Esophagus (tissue), 2 donors: ENCODE measurements at regions not wholly inside any gene's neighbourhood (a gene's known extent, or its start where the extent isn't known, plus 50 kb on each side); places are given as distances from the start of the nearest gene placed in this dataset.
"Not testable (repeated sequence)": the region's sequence is repeated elsewhere in the genome, so short reads cannot be mapped to it uniquely, and the experiment has no call there.

Experiments
- H3K27ac ChIP-seq, 2 donors: one replicate each; pipeline ENCODE4 v1.5.1; 2013; ENCODE audit warnings: low read depth in 2 of 2, mild to moderate bottlenecking in 2 of 2, inconsistent platforms in 1 of 2, low read length in 1 of 2, moderate library complexity in 1 of 2
- H3K27me3 ChIP-seq, 2 donors: one replicate each; pipeline ENCODE4 v1.6.1; 2013; ENCODE audit warnings: low read length in 2 of 2, control low read depth in 1 of 2, mild to moderate bottlenecking in 1 of 2; ENCODE audit not compliant: insufficient read depth in 2 of 2, control insufficient read depth in 1 of 2
- H3K36me3 ChIP-seq, 2 donors: one replicate each; pipeline ENCODE4 v1.6.1; 2013; ENCODE audit warnings: low read length in 1 of 2; ENCODE audit not compliant: control insufficient read depth in 2 of 2, insufficient read depth in 2 of 2
- H3K4me1 ChIP-seq, 2 donors: one replicate each; pipeline ENCODE4 v1.6.1; 2013; ENCODE audit warnings: low read length in 1 of 2; ENCODE audit not compliant: control insufficient read depth in 2 of 2, insufficient read depth in 2 of 2
- H3K4me3 ChIP-seq, 2 donors: one replicate each; pipeline ENCODE4 v1.5.1; 2013; ENCODE audit warnings: low read length in 2 of 2, mild to moderate bottlenecking in 2 of 2, low read depth in 1 of 2, moderate library complexity in 1 of 2
- H3K9me3 ChIP-seq, 2 donors: one replicate each; pipeline ENCODE4 v1.6.1; 2013; ENCODE audit warnings: mild to moderate bottlenecking in 2 of 2, low read depth in 1 of 2, low read length in 1 of 2, moderate library complexity in 1 of 2; ENCODE audit not compliant: control insufficient read depth in 2 of 2, insufficient read depth in 1 of 2
- WGBS, 2 donors: extraction: QIAGEN DNeasy Blood & Tissue Kit; methylation state at CpG; one replicate each; pipeline ENCODE4 v1.1.7; 2013; 5-methylcytosine and 5-hydroxymethylcytosine counted together
- donor health status: healthy with polysubstance abuse.
- donor health status: Bipolar disorder and iron deficiency.

DNA sequence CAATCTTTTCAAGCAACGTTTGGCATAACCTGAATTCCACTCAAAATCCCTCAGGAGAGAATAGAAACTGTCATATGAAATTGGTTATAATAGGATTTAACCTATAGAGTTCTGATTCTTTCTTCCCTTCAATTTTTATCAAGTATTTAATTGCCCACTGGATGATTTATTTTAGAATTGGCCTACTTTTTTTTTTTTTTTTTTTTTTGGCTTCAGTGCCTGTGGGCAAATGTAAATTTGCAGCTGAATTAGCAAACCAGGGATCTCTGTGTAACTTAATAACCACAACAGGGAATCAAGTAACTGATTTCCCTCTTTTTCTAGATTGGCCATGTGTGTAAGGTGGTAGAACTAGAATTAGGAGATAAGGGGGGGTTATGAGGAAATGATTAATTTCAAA, 157.0 kb downstream of the SOX4 start:
- H3K4me1 ChIP-seq, result no peaks in the 10 kb centered on the region
- 66 to 83% methylated on average over 1 of the region's 1 CpG for WGBS, 2 donors
- H3K4me3 ChIP-seq, result no peak overlapping the region
- H3K36me3 ChIP-seq, result no peaks in the 10 kb centered on the region
- no peak overlapping the region for H3K27ac ChIP-seq
- no peaks in the 10 kb centered on the region for H3K9me3 ChIP-seq
- no peaks in the 10 kb centered on the region for H3K27me3 ChIP-seq

DNA sequence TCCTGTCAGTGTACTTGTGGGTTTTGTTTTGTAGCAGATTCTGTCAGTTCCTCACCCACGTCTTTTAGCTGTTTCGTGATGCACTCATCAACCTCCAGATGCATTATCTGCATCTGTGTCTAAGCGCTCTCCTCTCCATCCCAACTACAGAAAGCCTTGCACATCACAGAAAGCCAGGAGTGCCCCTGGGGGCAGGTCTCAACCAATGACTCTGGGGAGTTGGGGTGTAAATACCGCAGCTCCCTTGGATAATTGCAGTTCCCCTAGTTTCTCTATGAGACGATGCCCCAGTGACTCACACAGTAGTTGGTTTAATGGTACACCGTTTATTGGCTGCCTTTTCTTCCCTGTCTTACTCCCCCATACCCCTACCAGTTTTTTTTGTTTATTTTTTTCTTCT, 158.1 kb downstream of the SOX4 start:
- Histone ChIP-seq H3K4me3 (no peak overlapping the region), H3K27ac (no peak overlapping the region), H3K36me3 (no peaks in the 10 kb centered on the region), H3K27me3 (no peaks in the 10 kb centered on the region), H3K4me1 (no peaks in the 10 kb centered on the region), H3K9me3 (no peaks in the 10 kb centered on the region)
- WGBS, 2 donors, result 77 to 85% methylated on average over 6 of the region's 6 CpGs

DNA sequence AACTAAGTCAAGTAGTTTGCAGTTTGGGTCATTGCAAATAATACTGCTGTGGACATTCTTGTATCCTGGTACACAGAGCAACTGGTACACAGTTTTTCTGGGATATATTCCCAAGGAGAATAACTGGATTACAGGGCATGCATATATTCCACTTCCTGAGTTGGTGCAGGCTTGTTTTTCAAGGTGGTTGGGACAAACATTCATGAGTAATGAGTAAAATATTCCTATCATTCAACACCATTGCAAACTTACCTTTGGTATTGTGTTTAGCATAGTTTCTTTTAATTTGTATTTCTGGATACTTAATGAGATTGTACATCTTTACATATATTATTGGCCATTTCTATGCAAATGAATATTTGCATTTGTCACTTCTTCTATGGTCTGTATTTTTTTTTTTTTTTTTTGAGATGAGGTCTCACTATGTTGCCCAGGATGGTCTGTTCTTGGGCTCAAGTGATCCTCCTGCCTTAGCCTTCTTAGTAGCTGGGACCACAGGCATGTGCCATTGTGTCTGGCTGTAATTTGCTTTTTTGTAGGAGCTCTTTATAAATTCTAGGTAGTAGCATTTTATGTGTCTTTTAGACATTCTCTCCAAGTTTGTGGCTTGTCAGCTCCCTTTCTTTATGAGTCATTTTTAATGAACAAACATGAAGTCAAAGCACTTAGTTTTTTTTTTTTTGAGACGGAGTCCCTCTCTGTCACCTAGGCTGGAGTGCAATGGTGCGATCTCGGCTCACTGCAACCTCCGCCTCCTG, 158.7 kb downstream of the SOX4 start:
- Histone ChIP-seq H3K4me3 (no peak overlapping the region), H3K9me3 (no peaks in the 10 kb centered on the region), H3K27me3 (no peaks in the 10 kb centered on the region), H3K4me1 (no peaks in the 10 kb centered on the region), H3K36me3 (no peaks in the 10 kb centered on the region), H3K27ac (no peak overlapping the region)
- 83 to 88% methylated on average over 4 of the region's 4 CpGs for WGBS, 2 donors

DNA sequence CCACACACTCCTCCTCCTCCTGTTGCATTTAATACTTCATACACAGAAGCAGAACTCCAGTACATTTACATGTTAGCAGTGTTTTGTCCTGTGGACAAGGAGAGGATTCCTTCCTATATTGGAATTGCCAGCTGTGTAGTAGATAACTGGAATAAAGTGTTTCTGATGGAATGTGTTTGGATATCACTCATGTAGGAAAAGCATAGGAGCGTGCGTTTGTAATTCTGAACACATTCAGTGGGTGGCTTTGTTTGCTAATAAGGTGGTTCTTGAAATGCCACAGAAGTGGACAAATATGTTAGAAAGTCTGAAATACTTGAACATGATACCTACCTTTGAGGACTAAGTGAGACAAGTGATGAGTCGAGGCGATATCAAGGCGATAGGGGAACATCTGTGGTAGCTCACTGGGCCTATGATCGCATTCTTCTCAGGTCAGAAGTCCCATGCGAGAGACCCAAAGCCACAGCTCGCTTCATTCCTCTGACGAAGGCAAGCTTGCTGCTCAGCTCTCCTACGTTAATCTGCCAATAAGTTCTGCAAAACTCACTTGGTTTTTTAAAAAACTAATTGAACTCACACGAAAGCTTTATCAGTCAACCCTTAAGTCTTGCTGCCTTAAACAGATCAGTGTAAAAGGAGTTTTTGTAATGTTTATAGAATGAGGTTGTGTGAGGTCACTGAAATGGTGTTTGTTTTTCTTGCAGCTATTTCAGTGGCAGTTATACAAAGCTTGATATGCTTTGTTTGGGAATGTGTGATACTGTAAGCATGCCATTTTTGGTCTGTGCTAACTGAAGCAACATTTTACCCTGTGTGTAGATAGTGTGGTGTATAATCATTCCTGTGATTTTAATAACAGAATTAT, 159.9 kb downstream of the SOX4 start:
- no peak overlapping the region for H3K27ac ChIP-seq

DNA sequence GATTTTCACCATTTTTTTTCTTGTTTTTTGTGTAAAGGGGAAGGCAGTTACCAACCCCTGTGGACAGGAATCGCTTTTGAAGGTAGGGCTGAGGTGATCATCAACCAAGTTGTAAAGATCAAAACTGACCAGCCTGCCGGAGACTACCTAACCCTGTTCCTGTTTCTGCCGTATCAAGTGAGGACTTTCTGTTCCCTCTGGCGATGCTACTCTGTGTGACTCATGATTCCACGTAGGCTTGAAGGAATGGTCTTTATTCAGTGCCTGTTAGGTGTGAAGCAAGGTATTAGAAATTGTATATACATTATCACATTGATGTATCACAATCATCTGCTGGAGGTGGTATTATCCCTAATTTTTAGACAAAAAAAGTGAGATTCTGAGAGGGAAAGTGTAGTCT, 161.3 kb downstream of the SOX4 start:
- 51 to 64% methylated on average over 5 of the region's 5 CpGs for WGBS, 2 donors
- no peak overlapping the region for H3K27ac ChIP-seq
- H3K9me3 ChIP-seq, result no peaks in the 10 kb centered on the region
- no peak overlapping the region for H3K4me3 ChIP-seq
- no peaks in the 10 kb centered on the region for H3K36me3 ChIP-seq
- H3K27me3 ChIP-seq, result no peaks in the 10 kb centered on the region
- H3K4me1 ChIP-seq, result no peaks in the 10 kb centered on the region

More for the DNA sequence above, 159.9 kb downstream of the SOX4 start:
- H3K4me1 ChIP-seq, result no peaks in the 10 kb centered on the region
- H3K27me3 ChIP-seq, result no peaks in the 10 kb centered on the region
- H3K9me3 ChIP-seq, result no peaks in the 10 kb centered on the region
- no peaks in the 10 kb centered on the region for H3K36me3 ChIP-seq
- WGBS, 2 donors, result 59 to 66% methylated on average over 11 of the region's 11 CpGs
- H3K4me3 ChIP-seq, result no peak overlapping the region

DNA sequence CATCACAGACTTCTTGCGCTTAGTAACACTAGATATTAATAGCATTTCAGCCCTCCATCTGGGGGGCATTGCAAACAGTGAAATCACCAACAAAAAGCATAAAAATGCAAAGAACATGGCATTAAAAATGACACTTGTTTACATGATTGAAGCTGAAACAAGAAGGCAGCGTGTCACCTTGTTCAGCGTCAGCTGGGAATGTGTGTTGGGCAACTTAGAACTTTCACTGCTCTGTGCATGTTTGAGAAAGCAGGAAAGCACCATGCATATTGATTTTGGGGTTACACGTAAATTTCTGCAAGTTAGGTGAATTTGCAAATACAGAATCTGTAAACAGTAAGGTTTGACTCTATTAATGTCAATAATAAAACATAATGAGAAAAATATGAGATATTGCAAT, 162.9 kb downstream of the SOX4 start:
- Histone ChIP-seq H3K36me3 (no peaks in the 10 kb centered on the region), H3K27ac (no peak overlapping the region), H3K4me3 (no peak overlapping the region), H3K27me3 (no peaks in the 10 kb centered on the region), H3K9me3 (no peaks in the 10 kb centered on the region), H3K4me1 (no peaks in the 10 kb centered on the region)
- 85 to 95% methylated on average over 4 of the region's 4 CpGs for WGBS, 2 donors

DNA sequence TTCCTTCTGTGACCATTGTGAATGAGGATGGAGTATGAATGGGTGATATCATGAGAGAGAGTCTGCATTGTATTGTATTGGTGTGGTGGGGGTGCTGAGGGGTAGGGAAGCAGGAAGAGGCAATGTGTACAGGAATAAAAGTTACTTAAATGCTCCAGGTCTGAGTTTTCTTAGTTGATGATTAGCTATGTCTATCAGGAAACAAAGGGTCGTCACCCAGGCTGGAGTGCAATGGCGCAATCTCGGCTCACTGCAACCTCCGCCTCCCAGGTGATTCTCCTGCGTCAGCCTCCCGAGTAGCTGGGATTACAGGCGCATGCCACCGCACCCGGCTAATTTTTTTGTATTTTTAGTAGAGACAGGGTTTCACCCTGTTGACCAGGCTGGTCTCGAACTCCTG, 163.8 kb downstream of the SOX4 start:
- 91 to 97% methylated on average over 10 of the region's 10 CpGs for WGBS, 2 donors
- not testable (repeated sequence) for H3K27ac ChIP-seq, H3K4me3 ChIP-seq, H3K4me1 ChIP-seq, H3K36me3 ChIP-seq, H3K9me3 ChIP-seq, H3K27me3 ChIP-seq

DNA sequence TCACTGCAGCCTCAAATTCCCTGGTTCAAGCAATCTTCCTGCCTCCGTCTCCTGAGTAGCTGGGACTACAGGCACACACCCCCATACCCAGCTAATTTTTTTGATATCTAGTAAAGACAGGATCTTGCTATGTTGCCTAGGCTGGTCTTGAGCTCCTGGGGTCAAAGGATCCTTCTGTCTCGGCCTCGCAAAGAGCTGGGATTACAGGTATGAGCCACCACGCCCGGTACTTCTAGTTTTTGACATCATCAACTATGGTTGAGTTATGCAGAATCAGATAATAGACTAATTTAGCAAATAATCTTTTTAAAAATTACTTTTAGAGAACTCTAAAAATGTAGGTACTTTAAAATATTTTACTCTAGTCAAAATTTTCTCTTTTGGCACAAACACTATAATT, 166.2 kb downstream of the SOX4 start:
- no peaks in the 10 kb centered on the region for H3K36me3 ChIP-seq
- no peak overlapping the region for H3K27ac ChIP-seq
- WGBS, 2 donors, result 90 to 92% methylated on average over 5 of the region's 5 CpGs
- H3K27me3 ChIP-seq, result no peaks in the 10 kb centered on the region
- no peaks in the 10 kb centered on the region for H3K4me1 ChIP-seq
- no peaks in the 10 kb centered on the region for H3K9me3 ChIP-seq
- no peak overlapping the region for H3K4me3 ChIP-seq

DNA sequence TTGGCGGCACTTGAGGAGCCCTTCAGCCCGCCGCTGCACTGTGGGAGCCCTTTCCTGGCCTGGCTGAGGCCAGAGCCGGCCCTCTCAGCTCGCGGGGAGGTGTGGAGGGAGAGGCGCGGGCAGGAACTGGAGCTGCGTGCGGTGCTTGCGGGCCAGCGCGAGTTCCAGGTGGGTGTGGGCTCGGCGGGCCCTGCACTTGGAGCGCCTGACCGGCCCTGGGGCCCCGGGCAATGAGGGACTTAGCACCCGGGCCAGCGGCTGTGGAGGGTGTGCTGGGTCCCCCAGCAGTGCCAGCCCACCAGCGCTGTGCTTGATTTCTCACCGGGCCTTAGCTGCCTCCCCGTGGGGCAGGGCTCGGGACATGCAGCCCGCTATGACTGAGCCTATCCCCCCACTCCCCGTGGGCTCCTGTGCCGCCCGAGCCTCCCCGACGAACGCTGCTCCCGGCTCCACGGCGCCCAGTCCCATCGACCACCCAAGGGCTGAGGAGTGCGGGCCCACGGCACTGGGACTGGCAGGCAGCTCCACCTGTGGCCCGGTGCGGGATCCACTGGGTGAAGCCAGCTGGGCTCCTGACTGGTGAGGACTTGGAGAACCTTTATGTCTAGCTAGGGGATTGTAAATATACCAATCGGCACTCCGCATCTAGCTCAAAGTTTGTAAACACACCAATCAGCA, 167.6 kb downstream of the SOX4 start:
- not testable (repeated sequence) for H3K36me3 ChIP-seq, H3K4me1 ChIP-seq, H3K27me3 ChIP-seq, H3K4me3 ChIP-seq, H3K9me3 ChIP-seq, H3K27ac ChIP-seq
- 95 to 97% methylated on average over 41 of the region's 41 CpGs for WGBS, 2 donors
